Stimulated activated CD8-positive, alpha-beta memory T cell treated with anti-CD3 and anti-CD28 coated beads, Interleukin-4, amount 100 ng/mL, for 24 hours (primary cell): ENCODE measurements at regions not wholly inside any gene's neighbourhood (a gene's known extent, or its start where the extent isn't known, plus 50 kb on each side); places are given as distances from the start of the nearest gene placed in this dataset.
"Not testable (repeated sequence)": the region's sequence is repeated elsewhere in the genome, so short reads cannot be mapped to it uniquely, and the experiment has no call there.

Experiments used
- DNase-seq: peaks from one replicate; pipeline ENCODE4 v3.0.0-alpha.2; 2020; ENCODE audit warnings: low read depth

DNA sequence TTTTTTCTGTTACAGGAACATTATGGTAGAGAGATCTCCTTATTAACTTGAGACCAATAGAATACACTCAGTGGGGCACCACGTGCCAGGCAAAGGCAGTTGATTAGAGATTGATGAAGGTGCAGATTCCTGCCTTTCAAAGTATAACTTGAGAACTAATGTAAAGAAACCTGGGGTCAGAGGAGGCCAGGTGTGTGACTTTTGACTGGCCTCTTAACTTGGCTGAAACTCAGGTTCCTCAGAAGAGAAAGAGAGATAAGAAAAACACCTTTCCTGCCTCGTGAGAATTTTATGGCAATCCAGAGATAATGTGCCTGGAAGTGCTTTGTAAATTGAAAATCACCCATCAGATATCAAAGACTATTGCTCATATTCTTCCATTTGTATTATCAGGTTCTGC, 110.7 kb upstream of the GZMB start:
- DNase-seq = no peak

DNA sequence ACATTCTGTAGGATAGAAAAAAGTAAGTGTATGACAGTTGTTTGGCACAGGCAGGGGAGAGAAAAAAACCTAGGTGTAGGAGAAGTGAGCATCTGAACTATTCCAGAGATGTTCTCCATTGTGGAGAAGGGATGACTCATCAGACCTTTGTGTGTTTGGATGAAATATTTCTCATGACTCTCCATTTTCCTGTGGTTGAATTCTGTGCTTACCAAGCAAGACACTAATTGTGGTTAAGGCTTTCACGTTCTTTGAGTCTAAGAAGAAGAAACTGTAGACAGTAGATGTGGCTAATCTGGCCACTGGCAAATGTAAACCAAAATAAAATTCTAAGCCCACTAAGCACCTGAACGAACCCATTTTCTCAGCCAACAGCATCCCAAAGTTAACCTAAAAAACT, 107.9 kb upstream of the GZMB start:
- no peak for DNase-seq

DNA sequence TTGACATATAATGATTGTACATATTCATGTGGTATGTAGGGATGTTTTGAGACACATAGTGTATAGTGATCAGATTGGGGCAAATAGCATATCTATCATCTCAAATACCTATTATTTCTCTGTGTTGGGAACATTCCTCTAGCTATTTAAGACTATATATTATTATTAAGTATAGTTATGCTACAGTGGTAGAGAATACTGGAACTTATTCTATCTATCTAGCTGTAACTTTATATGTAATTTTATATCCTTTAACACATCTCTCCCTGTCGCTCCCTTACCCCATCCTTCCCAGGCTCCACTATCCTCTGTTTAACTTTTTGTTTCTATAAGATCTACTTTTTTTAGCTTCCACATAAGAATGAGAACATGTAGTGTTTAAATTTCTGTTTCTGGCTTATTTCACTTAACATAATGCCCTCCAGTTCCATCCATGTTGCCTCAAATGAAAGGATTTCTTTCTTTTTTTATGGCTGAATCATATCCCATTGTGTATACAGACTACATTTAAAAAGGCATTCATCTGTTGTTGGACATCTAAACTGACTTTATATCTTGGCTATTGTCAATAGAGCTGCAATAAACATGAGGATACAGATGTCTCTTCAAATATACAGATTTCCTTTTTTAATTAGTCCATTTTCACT, 102.1 kb upstream of the GZMB start:
- DNase-seq = no peak

DNA sequence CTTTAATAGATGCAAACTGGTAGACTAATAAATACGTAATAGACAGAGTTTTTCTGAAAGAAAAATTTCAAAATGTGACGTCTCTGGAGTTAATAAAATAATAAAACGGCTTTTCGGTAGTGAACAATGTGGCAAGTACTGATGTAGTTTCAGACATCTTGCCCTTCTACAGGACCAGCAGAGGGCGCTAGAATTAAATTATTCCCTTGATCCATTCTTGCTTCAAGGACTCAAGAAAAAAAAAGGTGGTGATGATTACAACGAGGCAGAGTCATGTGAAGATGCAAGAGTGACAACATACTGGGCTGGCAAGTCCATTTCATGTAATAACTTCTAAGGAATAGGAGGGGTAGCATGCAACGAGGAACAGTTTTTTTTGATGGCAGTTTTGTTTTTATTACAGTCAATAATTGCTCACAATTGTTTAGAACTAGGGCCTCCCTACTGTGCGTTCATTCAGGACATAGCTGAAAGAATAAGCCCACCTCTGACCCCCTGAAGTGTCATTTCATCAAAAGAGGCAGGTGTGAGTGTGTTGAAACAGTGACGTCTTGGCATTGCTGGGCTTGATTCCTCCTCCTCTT, 101.0 kb upstream of the GZMB start:
- no peak for DNase-seq

DNA sequence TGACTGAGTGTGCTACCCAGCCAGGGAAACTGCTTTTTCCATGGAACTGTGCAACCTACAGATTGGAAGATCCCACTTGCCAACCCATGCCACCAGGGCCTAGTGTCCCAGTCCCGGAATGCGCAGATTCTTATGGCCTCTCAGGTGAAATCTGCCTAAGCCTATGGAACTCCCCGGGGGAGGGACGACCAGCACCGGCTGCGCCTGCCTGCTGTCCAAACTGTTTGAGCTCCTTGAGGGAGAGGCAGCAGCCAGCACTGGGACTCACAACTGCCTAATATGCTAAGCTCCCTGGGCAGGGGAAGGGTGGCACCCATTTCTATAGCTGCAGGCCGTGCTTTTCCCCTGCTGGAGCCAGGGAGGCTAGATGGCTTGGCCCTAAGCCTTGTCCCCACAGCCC, 92.5 kb upstream of the GZMB start:
- no peak for DNase-seq

DNA sequence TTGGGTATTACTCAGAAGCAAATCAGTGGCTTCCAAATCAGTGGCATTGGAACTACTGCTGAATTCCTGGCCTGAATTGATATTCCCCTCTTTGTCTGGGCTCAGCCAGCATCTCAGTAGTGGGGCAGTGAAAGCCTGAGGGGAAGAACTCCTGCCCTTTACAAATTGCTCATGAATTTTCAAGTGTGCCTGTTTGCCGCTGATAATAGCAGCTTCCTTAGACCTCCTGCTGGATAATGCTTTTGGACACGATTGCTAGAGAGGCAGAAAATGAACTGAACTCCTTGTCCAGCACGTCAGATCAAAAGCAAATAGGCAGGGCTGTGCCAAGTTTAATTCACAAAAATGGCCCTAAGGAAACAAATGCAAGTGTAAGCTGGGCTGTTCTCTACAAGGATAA, 91.3 kb upstream of the GZMB start:
- no peak for DNase-seq

DNA sequence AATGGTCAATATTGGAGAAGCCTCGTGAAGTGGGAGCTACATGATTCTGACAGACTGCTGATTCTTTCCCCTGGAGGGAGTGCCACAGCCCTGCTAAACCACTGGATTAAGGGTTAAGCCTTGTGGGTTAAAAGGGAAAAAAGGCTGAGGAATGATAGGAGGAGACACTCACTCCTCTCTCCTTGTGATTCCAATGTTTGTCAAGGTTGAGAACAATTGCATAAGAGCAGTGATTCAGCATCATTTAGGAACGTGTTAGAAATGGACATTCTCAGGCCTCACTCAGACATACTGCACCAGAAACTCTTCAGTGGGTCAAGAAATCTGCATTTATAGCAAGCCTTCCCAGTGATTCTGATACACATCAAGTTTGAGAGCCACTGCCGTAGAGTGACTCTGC, 87.8 kb upstream of the GZMB start:
- DNase-seq = no peak

DNA sequence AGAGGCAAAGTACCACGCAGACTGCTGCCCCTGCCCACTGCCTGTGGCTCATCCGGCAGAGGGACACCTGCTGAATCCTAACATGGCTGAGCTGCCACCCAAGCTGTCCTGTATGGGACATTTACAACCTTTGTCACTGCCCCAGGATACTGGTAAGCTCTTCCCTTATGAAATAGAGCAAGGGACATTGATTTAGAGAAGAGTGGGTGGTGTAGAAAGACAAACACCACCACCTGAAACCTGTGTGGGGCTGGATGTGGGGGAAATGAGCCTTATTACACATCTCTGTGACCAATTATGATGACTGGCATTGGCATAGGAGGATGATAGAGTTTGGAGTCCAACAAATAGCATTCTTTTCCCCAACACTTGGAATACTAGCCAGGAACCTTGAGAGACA, 81.2 kb upstream of the GZMB start:
- DNase-seq = no peak

DNA sequence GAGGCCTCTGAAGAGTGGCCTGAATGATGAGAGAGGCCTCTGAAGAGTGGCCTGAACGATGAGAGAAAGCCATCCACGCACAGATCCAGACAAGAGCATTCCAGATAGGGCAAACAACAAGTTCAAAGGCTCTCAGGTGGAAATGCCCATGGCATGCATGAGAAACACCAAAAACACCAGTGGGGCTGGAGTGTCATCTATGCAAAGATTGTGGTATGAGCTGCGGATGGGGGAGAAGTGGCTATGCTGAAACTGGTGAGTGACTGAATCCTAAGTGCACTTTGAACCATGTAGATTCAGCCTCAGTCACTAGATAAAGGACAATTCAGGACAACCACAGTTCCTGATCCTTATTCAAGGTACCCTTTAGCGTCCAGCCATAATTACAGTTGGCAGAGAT, 79.4 kb upstream of the GZMB start:
- DNase-seq = no peak

DNA sequence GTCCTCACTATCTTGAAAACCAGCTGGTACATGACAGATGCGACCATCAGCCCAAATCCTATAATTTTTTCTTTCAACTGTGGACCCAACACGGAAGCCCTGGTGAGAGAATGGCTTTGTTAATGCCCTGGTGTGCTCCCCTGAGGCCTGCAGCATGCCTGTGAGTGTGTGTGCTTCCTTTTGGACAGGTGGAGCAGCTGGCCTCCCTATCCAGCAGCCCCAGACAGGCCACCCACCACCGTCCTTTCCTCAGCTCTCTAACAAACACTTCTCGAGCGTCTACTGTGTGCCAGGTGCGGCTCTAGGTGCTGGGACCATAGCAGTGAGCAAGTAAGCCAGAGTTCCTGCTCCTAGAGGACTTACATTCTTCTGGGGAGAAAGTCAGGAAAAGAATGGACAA, 78.9 kb upstream of the GZMB start:
- no peak for DNase-seq

DNA sequence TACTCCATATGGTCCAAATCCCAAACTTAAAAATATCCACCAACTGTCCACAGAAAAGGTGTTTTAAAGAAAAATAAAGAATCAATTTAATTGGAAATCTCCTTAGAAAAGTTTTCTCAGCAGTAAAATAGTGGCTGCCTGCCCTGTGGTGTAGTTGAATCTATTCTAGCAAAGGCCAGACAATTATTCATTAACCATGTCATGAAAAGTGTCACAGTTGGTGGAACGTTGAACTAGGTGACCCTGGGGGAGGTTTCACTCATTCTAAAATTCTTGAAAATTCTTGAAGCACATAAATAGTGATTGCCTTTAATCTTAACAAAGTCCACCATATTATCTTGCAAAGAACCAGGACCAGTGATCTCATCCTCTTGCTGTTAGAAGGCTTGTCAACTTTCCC, 78.4 kb upstream of the GZMB start:
- no peak for DNase-seq

DNA sequence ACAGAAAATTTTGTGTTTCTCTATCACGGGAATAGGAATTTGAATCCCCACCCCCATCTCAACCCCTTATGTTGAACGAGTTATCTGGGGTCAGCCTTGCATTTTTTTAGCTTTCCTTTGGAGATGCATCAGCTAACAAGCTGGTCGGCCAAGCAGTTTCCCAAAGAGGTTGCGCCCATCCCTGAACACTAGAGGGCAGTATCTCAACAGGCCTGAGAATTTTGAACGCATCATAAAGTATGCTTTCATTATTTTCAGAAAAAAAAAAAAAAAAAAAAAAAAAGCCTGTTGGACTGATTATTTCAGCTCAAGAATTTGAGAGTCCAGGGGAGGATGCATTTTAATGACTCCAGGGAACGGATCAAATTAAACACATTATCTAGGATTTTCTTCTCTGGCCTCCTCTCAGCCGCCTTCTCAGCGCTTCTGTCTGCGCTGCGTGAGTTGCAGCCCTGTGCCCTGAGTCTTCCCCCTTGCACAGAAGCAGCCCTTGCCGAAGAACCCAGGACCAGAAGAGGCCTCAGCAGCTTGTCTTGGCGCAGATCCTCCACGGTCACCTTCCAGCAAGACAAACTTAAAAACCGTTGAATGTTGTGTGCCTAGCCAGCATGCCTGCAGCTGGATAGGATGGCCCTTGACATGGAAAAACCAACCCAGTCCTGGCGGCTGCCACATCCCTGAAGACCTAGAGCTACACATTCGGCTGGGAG, 76.6 kb upstream of the GZMB start:
- DNase-seq = peak; percentile 38

DNA sequence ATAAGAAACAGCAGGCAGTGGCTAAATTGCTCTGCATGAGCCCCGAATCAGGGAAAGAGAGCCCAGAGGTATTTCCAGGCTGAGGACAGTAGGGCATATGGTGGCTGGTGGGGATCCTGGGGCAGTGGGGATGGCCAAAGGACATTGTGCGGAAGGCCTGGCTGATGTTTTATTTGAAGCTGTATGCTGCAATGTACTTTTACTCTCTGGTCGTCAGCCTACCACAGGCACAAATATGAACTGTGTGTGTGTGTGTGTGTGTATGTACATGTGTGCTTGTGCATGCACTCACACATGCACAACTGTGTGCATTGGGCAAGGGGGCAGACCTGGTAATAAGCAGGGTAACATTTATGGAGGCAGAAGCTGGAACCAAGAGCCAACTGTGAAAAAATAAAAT, 74.7 kb upstream of the GZMB start:
- DNase-seq = no peak

DNA sequence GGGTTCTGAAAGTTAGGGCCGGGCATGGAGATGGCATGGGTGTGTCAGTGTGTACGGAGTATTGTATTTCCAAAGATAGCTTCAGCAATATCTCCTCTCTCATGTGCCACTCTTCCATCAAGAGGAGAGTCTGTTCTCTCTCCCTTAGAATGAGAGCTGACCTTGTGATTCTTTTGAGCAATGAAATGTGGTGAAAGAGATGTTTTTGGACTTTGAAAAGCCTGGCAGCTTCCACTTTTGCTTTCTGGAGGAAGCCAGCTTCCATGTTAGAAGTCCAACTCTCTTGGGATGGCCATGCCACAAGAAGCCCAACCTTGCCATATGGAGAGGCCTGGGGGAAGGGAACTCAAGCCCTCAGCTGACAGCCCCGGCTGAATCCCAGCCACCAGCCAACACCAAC, 72.4 kb upstream of the GZMB start:
- no peak for DNase-seq

DNA sequence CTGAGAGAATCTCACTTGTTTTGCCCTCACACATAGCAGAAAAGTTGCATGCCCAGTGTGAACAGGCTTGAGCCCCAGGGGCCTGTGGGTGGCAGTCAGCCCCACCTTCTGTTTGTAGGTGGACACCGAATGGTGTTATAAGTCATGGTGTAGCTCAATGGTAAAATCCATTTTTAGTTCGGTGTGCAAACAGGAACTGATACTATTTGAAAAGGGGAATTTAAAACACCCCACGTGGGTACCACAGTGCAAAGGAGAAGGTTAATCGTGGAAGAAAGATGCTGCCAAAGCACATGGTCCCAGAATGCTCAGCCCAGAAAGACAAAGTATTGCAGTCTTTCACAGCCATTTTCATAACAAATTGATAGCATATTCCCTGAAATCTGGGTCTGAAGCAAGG, 71.8 kb upstream of the GZMB start:
- no peak for DNase-seq

DNA sequence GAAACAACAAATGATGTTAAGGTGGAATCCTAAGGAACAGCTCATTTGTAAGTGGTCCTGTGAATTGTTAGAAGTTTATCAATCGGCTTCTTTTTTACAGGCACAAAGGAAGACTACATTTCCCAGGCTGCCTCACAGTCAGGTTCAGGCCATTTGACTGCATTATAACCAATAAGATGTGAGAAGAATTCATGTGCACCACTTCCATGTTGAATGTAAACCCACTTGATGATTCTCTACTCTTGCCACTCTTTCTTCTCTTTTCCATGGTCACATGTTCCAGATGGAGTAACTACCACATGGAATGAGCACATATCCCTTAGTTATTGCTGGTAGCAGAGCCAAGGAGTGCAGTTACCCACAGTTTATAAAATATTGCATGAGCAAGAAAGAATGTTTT, 67.1 kb upstream of the GZMB start:
- no peak for DNase-seq

DNA sequence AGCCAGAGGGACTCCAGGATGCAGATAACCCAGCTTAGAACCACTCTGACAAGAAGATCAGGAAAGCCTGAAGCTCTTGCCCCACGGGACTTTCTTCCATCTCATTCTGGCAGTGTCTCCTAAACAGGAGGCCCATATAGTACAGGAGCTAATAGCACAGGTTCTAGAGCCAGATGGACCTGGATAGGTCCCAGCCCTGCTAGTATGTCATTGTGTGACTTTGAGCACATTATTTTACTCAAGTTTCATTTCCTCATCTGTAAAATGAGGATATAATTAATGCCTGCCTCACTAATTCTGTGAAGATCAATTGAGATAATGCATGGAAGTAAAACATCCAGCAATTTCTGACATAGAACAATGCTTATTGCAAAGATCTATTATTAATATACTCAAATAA, 66.5 kb upstream of the GZMB start:
- no peak for DNase-seq

DNA sequence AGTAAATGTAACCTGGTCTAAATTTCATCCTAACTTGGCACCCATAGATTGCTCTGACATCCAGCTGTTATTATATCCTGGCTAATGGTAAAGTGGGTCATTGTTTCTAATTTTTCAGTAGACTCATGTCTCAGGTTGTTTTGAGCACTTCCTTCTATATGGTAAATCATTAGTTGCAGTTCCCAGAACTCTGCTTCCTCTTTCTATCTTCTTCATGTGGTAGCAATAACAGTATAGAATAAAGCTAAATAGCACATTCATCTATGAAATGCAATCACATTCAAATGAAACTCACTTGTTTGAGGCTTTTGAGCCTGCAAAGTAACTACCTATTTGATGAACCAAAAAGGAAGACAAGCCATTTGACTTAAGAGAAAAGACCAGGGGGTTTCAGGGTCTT, 65.1 kb upstream of the GZMB start:
- no peak for DNase-seq

DNA sequence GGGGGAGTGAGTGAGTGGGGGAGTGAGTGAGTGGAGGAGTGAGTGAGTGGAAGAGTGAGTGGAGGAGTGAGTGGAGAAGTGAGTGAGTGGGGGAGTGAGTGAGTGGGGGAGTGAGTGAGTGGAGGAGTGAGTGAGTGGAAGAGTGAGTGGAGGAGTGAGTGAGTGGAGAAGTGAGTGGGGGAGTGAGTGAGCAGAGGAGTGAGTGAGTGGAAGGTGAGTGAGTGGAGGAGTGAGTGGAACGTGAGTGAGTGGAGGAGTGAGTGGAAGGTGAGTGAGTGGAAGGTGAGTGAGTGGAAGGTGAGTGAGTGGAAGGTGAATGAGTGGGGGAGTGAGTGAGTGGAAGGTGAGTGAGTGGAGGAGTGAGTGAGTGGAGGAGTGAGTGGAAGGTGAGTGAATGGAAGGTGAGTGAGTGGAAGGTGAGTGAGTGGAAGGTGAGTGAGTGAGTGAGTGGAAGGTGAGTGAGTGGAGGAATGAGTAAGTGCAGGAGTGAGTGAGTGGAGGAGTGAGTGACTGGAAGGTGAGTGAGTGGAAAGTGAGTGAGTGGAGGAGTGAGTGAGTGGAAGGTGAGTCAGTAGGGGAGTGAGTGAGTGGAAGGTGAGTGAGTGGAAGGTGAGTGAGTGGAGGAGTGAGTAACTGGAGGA, 62.4 kb upstream of the GZMB start:
- DNase-seq = not testable (repeated sequence)

DNA sequence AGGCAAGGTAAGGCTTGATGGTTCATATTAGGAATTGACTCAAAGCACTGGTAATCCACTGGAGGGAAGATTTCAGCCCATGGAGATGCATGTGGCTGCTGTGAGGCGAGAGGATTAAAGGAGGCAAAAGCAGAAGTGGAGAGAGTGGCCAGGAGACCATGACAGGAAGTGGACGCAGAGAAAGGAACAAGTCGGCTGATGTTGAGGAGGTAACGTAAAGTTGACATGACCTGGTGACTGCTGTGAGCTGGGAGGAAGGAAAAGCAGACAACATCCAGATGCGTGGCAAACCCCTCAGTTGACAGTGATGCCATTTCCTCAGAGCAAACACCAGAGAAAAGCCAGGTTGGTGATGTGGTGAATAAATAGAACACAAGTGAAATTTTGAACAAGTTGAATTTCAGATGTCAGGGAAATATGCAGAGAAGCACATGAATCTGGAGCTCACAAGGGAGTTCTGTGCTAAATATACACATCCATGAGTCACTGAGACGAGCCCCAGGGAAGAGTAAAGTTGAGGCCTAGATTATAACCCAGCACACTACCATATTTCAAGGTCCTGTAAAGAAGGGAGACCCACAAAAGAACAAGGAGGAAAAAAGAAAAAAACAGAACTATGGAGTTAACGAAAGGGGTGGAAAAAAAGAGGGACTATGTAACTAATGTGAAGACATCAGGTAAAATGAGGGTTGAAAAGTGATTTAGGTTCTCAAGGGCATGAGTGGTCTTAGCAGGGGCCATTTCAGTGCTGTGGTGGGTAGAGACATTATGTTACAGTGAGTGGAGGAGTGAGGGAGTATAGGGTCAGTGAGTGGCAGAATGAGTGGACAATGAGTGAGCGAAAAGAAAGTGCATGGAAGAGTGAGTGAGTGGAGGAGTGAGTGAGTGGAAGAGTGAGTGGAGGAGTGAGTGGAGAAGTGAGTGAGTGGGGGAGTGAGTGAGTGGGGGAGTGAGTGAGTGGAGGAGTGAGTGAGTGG, 61.6 kb upstream of the GZMB start:
- no peak for DNase-seq

DNA sequence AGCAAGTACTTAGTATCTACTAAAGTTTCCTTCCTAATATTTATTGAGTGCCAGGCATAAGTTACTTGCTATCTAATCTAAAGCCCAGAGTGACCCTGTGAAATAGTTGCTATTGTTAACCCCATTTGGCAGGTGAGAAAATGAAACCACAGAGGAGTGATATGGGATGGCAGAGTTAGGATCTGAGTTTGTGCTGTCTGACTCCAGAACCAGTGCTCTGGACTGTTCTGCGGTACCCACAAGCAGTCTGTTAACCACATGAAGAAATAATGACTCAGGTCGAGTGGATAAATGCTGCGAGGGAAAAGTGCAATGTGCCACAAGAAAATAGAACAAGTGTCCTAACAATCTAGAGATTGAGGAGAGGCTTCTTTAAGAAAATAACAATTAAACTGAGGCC, 60.7 kb upstream of the GZMB start:
- no peak for DNase-seq

DNA sequence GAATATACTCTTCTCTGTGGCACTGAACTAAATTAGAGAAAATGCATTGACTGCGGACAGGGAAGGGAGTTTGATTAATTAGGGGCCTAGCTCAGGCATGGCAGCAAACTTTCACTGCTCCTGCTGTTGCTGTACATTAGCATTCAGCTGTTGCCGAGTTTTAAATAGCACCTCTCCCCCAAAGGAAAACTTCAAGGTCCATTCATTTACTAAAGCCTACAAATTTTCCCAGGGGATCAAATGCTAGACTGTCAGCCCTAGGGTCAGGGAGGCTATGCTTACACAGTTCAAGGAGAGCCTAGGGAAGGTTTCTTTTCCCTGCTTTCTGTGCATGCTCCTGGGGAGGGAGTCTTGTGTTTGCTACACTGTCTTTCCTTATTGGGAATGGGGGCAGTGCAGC, 60.0 kb upstream of the GZMB start:
- DNase-seq = no peak
